Hepatocyte (in vitro differentiated cells): ENCODE measurements at regions not wholly inside any gene's neighbourhood (a gene's known extent, or its start where the extent isn't known, plus 50 kb on each side); places are given as distances from the start of the nearest gene placed in this dataset.

Experiments used
- DNase-seq: peaks from one replicate; pipeline ENCODE4 v3.0.0-alpha.2; 2016; ENCODE audit warnings: low spot score
- H2AFZ ChIP-seq: fragments of 200-600 bp; sonication (generic); 2 replicates; pipeline ENCODE4 v1.6.0; 2016; ENCODE audit warnings: antibody characterized with exemption, mild to moderate bottlenecking
- H3K27ac ChIP-seq: fragments of 200-600 bp; sonication (generic); 2 replicates; pipeline ENCODE4 v1.5.1; 2016; ENCODE audit warnings: mild to moderate bottlenecking
- H3K27me3 ChIP-seq: fragments of 200-600 bp; sonication (generic); 2 replicates; pipeline ENCODE4 v1.6.1; 2016
- H3K36me3 ChIP-seq: fragments of 200-600 bp; sonication (generic); replicated peaks from 2 replicates; pipeline ENCODE4 v1.5.1; 2016; ENCODE audit warnings: low read depth; ENCODE audit not compliant: insufficient read depth
- H3K4me1 ChIP-seq: fragments of 200-600 bp; sonication (generic); 2 replicates; pipeline ENCODE4 v1.5.1; 2016; ENCODE audit warnings: mild to moderate bottlenecking, moderate library complexity; ENCODE audit not compliant: insufficient read depth
- H3K4me2 ChIP-seq: fragments of 200-600 bp; sonication (generic); 2 replicates; pipeline ENCODE4 v1.6.0; 2016
- H3K4me3 ChIP-seq: fragments of 200-600 bp; sonication (generic); 2 replicates; pipeline ENCODE4 v1.5.1; 2016; ENCODE audit warnings: mild to moderate bottlenecking
- H3K79me2 ChIP-seq: fragments of 200-600 bp; sonication (generic); 2 replicates; pipeline ENCODE4 v1.6.0; 2017; ENCODE audit warnings: mild to moderate bottlenecking
- H3K9me2 ChIP-seq: fragments of 200-600 bp; sonication (generic); replicated peaks from 2 replicates; pipeline ENCODE4 v1.6.0; 2017; ENCODE audit warnings: mild to moderate bottlenecking; ENCODE audit not compliant: insufficient read depth
- H3K9me3 ChIP-seq: fragments of 200-600 bp; sonication (generic); 2 replicates; pipeline ENCODE4 v1.5.1; 2016; ENCODE audit warnings: low read depth, mild to moderate bottlenecking
- H4K20me1 ChIP-seq: fragments of 200-600 bp; sonication (generic); 2 replicates; pipeline ENCODE4 v1.6.0; 2016; ENCODE audit warnings: mild to moderate bottlenecking; ENCODE audit not compliant: insufficient read depth, poor library complexity, severe bottlenecking
- CTCF ChIP-seq: fragments of 200-600 bp; sonication (generic); IDR thresholded peaks from 2 replicates; pipeline ENCODE4 v1.5.1; 2016; ENCODE audit warnings: antibody characterized with exemption, mild to moderate bottlenecking; ENCODE audit not compliant: poor library complexity
- EZH2 ChIP-seq: fragments of 200-600 bp; sonication (generic); IDR thresholded peaks from 2 replicates; pipeline ENCODE4 v1.6.1; 2016; ENCODE audit warnings: antibody characterized with exemption, mild to moderate bottlenecking, borderline replicate concordance
- EZH2phosphoT487 ChIP-seq: fragments of 200-600 bp; sonication (generic); IDR thresholded peaks from one replicate; pipeline ENCODE4 v1.6.1; 2018; ENCODE audit warnings: antibody characterized with exemption, mild to moderate bottlenecking, low read depth, moderate library complexity; ENCODE audit not compliant: unreplicated experiment, severe bottlenecking
- WGBS: methylation state at CpG from one replicate; pipeline ENCODE4 v1.1.6; 2016; ENCODE audit warnings: low lambda C conversion rate; ENCODE audit errors: missing lambda C conversion rate; 5-methylcytosine and 5-hydroxymethylcytosine counted together

DNA sequence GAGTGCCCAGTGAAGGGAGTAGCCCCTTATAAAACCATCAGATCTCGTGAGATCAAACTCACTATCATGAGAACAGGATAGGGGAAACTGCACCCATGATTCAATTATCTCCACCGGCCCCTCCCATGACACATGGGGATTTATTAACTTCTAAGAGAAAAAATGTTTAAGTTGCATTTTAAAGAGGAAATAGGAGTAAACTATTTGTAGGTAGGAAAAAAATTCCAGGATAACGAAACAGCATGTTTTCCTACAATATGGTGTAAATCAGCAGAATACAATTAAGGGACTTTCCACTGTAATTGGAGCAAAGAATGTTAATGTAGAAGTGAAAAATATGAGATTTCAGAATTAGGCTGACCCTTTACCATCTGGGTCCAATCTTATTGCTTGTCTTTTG lies 63.9 kb downstream of the FBXO5 start:
- Histone ChIP-seq H3K79me2 (no peaks in the 10 kb centered on the region), H2AFZ (no peak overlapping the region), H3K27ac (no peak overlapping the region), H3K9me3 (no peaks in the 10 kb centered on the region), H3K4me1 (no peaks in the 10 kb centered on the region), H3K4me2 (no peak overlapping the region), H3K36me3 (no peaks in the 10 kb centered on the region), H3K27me3 (no peaks in the 10 kb centered on the region), H3K4me3 (no peak overlapping the region), H4K20me1 (no peaks in the 10 kb centered on the region), H3K9me2 (no peaks in the 10 kb centered on the region)
- no peak for DNase-seq
- TF ChIP-seq EZH2phosphoT487 (no peak), CTCF (no peak), EZH2 (no peak)
- 77% methylated on average over 3 of the region's 3 CpGs for WGBS

DNA sequence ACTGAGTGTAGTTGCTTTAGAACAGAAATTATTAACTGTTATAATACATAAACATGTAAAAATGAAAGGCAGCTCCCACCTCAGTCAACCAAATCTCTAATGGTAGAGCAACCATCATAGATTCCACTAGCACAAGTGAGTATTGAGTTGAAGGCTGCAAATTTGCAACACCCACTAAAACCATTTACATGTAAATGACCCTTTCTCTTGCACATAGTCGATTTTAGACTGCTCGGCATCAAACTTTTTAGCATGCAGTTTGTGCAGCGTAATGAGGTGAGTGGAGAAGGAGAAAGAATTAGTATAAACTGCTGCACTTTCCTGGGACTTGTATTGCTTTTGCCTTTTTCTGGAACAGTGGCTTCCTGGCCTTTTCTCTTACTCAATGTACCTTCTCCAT lies 62.8 kb downstream of the FBXO5 start:
- Histone ChIP-seq H3K36me3 (no peaks in the 10 kb centered on the region), H2AFZ (no peak overlapping the region), H3K4me1 (no peaks in the 10 kb centered on the region), H3K9me2 (no peaks in the 10 kb centered on the region), H4K20me1 (no peaks in the 10 kb centered on the region), H3K27me3 (no peaks in the 10 kb centered on the region), H3K9me3 (no peaks in the 10 kb centered on the region), H3K4me3 (no peak overlapping the region), H3K27ac (no peak overlapping the region), H3K4me2 (no peak overlapping the region), H3K79me2 (no peaks in the 10 kb centered on the region)
- WGBS, result 82% methylated on average over 3 of the region's 3 CpGs
- TF ChIP-seq EZH2phosphoT487 (no peak), EZH2 (no peak), CTCF (no peak)
- DNase-seq, result no peak
